OCI-LY7 (cell line): ENCODE measurements at regions not wholly inside any gene's neighbourhood (a gene's known extent, or its start where the extent isn't known, plus 50 kb on each side); places are given as distances from the start of the nearest gene placed in this dataset.

Source experiments
- CTCF ChIP-seq: fragments of 200-600 bp; sonication (generic); conservative IDR thresholded peaks from 2 replicates; pipeline ENCODE4 v1.5.1; 2014; ENCODE audit warnings: mild to moderate bottlenecking, antibody characterized with exemption, low read length, moderate library complexity, mixed read lengths
- EZH2phosphoT487 ChIP-seq: fragments of 200-600 bp; sonication (generic); IDR thresholded peaks from 2 replicates; pipeline ENCODE4 v1.6.1; 2018; ENCODE audit warnings: low read depth, borderline replicate concordance, mild to moderate bottlenecking, mixed run types, antibody characterized with exemption, low read length, moderate library complexity, mixed read lengths

GRCh38 chr6:164097056-164097455, 682.5 kb downstream of the QKI start:
- TF ChIP-seq CTCF (no peak), EZH2phosphoT487 (no peak)
